WTC11 (cell line): ENCODE measurements at regions not wholly inside any gene's neighbourhood (a gene's known extent, or its start where the extent isn't known, plus 50 kb on each side); places are given as distances from the start of the nearest gene placed in this dataset.

Experiments
- ATAC-seq: fragments of 200-7000 bp; cut with Tn5 transposase; 2 replicates; pipeline ENCODE4 v1.10.0; 2021; ENCODE audit warnings: mild to moderate bottlenecking, moderate library complexity
- CTCF ChIA-PET: fragments of 300-600 bp; sonication (Branson Sonifier 250); formaldehyde crosslinking; loops from one replicate; lab custom pipeline; 2021; ENCODE audit warnings: antibody characterized with exemption; lab: Charles Lee
- POLR2A ChIA-PET: fragments of 350-600 bp; sonication (Branson Sonifier 250); formaldehyde crosslinking; loops from one replicate; lab custom pipeline; 2021; ENCODE audit warnings: antibody characterized with exemption; lab: Charles Lee
- DNase-seq: peaks from one replicate; pipeline ENCODE4 v3.0.0; 2021; ENCODE audit warnings: low spot score
- H3K27ac Mint-ChIP-seq: 2 replicates; pipeline ENCODE4 v1.8.0; 2021; ENCODE audit warnings: mixed read lengths
- H3K27me3 Mint-ChIP-seq: 2 replicates; pipeline ENCODE4 v1.8.0; 2021; ENCODE audit warnings: low read depth, mild to moderate bottlenecking, moderate library complexity, mixed read lengths
- H3K36me3 Mint-ChIP-seq: 2 replicates; pipeline ENCODE4 v1.8.0; 2021; ENCODE audit warnings: mixed read lengths
- H3K4me1 Mint-ChIP-seq: 2 replicates; pipeline ENCODE4 v1.8.0; 2022; ENCODE audit warnings: mixed read lengths
- H3K4me3 Mint-ChIP-seq: 2 replicates; pipeline ENCODE4 v1.8.0; 2021; ENCODE audit warnings: mild to moderate bottlenecking, moderate library complexity, mixed read lengths
- H3K9me3 Mint-ChIP-seq: 2 replicates; pipeline ENCODE4 v1.8.0; 2021; ENCODE audit warnings: mixed read lengths
- CREB1 ChIP-seq: sonication (generic); formaldehyde crosslinking; IDR thresholded peaks from 2 replicates; pipeline ENCODE4 v1.8.0; 2023; ENCODE audit warnings: mild to moderate bottlenecking, missing genetic modification reagents
- GTF2I ChIP-seq: fragments of 250-450 bp; sonication (Bioruptor Pico); conservative IDR thresholded peaks from 2 replicates; pipeline ENCODE4 v1.4.0; 2021; ENCODE audit warnings: mild to moderate bottlenecking
- NR2C2 ChIP-seq: sonication (generic); formaldehyde crosslinking; IDR thresholded peaks from 2 replicates; pipeline ENCODE4 v1.8.0; 2022; ENCODE audit warnings: mild to moderate bottlenecking, missing genetic modification reagents
- SMAD4 ChIP-seq: sonication (generic); formaldehyde crosslinking; IDR thresholded peaks from 2 replicates; pipeline ENCODE4 v1.8.0; 2022; ENCODE audit warnings: mild to moderate bottlenecking, missing genetic modification reagents
- TCF7 ChIP-seq: sonication (generic); formaldehyde crosslinking; IDR thresholded peaks from 2 replicates; pipeline ENCODE4 v1.8.0; 2022; ENCODE audit warnings: mild to moderate bottlenecking, low read depth, missing genetic modification reagents, moderate library complexity
- TP53 ChIP-seq: sonication (generic); formaldehyde crosslinking; IDR thresholded peaks from 2 replicates; pipeline ENCODE4 v1.8.1; 2023; ENCODE audit warnings: mild to moderate bottlenecking, missing genetic modification reagents
- ZNF416 ChIP-seq: fragments of 250-450 bp; sonication (Bioruptor Pico); IDR thresholded peaks from 2 replicates; pipeline ENCODE4 v1.9.0; 2021; ENCODE audit warnings: mild to moderate bottlenecking, inconsistent platforms
- TF ChIP-seq, protein P1 (sequence below): sonication (generic); formaldehyde crosslinking; IDR thresholded peaks from 2 replicates; pipeline ENCODE4 v1.8.0; 2022; ENCODE audit warnings: mild to moderate bottlenecking, missing genetic modification reagents
- TF ChIP-seq, protein P2 (sequence below): fragments of 250-450 bp; sonication (Bioruptor Pico); IDR thresholded peaks from 2 replicates; pipeline ENCODE4 v1.9.0; 2021; ENCODE audit warnings: mild to moderate bottlenecking, borderline replicate concordance
- TF ChIP-seq, protein P3 (sequence below): sonication (generic); formaldehyde crosslinking; IDR thresholded peaks from 2 replicates; pipeline ENCODE4 v1.8.1; 2022; ENCODE audit warnings: mild to moderate bottlenecking, moderate library complexity, missing genetic modification reagents
- TF ChIP-seq, protein P4 (sequence below): sonication (generic); formaldehyde crosslinking; IDR thresholded peaks from 2 replicates; pipeline ENCODE4 v1.8.1; 2022; ENCODE audit warnings: missing genetic modification reagents, borderline replicate concordance
- TF ChIP-seq, protein P5 (sequence below): fragments of 250-450 bp; sonication (Bioruptor Pico); IDR thresholded peaks from 2 replicates; pipeline ENCODE4 v1.9.0; 2021; ENCODE audit warnings: mild to moderate bottlenecking
- TF ChIP-seq, protein P6 (sequence below): sonication (generic); formaldehyde crosslinking; IDR thresholded peaks from 2 replicates; pipeline ENCODE4 v1.8.0; 2022; ENCODE audit warnings: mild to moderate bottlenecking, missing genetic modification reagents

DNA sequence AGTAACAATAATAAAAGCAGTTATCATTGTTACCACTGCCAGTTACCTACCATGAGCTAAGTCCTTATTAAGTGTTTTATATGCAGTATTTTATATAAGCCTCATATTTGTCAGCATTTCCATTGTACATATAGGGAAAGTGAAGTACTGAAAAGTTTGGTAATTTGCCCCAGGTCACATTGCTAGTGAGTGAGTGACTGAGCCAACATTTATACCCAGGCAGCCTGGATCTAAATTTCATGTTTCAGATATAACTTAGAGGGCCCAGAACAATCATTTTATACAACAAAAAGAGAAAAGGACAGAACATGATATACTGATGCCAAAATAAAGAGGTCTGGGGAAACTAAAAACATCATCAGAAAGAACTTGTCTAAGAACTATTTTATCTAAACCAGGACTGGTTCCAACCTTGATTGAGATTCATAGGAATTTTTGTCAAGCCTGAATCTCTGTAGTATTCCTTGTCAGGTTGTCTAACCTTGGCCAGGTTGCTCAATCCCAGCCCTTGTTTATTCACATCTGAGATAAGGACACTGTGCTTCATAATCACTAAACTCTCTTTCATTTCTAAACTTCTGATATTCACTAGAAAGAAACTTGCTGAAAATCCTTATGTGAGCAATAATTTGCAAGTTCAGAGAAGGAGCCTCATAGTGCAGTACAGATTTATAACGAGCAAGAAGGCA lies 308.2 kb downstream of the IPMK start:
- no peak for ATAC-seq
- Mint-ChIP-seq H3K27me3 (no peaks in the 10 kb centered on the region), H3K4me1 (peaks cover 2% of the 10 kb centered on the region; the same call in 1 of the 2 replicates), H3K36me3 (no peaks in the 10 kb centered on the region), H3K4me3 (no peak overlapping the region), H3K9me3 (peaks cover 7% of the 10 kb centered on the region), H3K27ac (no peak overlapping the region)
- no peak for DNase-seq
- TF ChIP-seq NR2C2 (CRISPR knock-in tag) (no peak), ZNF416 (CRISPR knock-in tag) (no peak)
- TF ChIP-seq, protein P1, sequence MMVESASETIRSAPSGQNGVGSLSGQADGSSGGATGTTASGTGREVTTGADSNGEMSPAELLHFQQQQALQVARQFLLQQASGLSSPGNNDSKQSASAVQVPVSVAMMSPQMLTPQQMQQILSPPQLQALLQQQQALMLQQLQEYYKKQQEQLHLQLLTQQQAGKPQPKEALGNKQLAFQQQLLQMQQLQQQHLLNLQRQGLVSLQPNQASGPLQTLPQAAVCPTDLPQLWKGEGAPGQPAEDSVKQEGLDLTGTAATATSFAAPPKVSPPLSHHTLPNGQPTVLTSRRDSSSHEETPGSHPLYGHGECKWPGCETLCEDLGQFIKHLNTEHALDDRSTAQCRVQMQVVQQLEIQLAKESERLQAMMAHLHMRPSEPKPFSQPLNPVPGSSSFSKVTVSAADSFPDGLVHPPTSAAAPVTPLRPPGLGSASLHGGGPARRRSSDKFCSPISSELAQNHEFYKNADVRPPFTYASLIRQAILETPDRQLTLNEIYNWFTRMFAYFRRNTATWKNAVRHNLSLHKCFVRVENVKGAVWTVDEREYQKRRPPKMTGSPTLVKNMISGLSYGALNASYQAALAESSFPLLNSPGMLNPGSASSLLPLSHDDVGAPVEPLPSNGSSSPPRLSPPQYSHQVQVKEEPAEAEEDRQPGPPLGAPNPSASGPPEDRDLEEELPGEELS (CRISPR knock-in tag), result no peak
- TF ChIP-seq, protein P2, sequence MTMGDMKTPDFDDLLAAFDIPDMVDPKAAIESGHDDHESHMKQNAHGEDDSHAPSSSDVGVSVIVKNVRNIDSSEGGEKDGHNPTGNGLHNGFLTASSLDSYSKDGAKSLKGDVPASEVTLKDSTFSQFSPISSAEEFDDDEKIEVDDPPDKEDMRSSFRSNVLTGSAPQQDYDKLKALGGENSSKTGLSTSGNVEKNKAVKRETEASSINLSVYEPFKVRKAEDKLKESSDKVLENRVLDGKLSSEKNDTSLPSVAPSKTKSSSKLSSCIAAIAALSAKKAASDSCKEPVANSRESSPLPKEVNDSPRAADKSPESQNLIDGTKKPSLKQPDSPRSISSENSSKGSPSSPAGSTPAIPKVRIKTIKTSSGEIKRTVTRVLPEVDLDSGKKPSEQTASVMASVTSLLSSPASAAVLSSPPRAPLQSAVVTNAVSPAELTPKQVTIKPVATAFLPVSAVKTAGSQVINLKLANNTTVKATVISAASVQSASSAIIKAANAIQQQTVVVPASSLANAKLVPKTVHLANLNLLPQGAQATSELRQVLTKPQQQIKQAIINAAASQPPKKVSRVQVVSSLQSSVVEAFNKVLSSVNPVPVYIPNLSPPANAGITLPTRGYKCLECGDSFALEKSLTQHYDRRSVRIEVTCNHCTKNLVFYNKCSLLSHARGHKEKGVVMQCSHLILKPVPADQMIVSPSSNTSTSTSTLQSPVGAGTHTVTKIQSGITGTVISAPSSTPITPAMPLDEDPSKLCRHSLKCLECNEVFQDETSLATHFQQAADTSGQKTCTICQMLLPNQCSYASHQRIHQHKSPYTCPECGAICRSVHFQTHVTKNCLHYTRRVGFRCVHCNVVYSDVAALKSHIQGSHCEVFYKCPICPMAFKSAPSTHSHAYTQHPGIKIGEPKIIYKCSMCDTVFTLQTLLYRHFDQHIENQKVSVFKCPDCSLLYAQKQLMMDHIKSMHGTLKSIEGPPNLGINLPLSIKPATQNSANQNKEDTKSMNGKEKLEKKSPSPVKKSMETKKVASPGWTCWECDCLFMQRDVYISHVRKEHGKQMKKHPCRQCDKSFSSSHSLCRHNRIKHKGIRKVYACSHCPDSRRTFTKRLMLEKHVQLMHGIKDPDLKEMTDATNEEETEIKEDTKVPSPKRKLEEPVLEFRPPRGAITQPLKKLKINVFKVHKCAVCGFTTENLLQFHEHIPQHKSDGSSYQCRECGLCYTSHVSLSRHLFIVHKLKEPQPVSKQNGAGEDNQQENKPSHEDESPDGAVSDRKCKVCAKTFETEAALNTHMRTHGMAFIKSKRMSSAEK (CRISPR knock-in tag), result no peak
- CTCF ChIA-PET, result no interaction called here
- POLR2A ChIA-PET, result no interaction called here

DNA sequence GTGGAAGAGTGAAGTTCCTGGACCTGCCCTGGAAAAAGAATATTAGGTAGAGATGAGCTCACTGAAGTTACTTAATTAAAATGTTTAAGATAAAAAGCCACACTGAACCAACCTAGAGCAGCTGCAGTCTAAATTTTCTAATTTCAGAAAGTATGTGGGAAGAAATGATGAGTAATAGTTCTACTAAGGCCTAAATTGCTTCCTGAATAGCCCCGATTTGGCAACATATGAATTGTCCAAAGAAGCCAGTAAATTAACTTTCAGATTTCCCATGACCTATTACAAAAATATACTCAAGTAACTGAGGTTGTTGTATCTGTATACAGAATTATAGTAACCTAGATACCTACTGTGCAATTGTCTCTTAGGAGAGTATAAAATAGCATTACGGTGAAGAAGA lies 312.6 kb downstream of the IPMK start:
- no peak for ATAC-seq
- no peak for TF ChIP-seq GTF2I (CRISPR knock-in tag)
- no peak for TF ChIP-seq TP53 (CRISPR knock-in tag)
- TF ChIP-seq, protein P3, sequence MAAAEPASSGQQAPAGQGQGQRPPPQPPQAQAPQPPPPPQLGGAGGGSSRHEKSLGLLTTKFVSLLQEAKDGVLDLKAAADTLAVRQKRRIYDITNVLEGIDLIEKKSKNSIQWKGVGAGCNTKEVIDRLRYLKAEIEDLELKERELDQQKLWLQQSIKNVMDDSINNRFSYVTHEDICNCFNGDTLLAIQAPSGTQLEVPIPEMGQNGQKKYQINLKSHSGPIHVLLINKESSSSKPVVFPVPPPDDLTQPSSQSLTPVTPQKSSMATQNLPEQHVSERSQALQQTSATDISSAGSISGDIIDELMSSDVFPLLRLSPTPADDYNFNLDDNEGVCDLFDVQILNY (CRISPR knock-in tag), result no peak
- TF ChIP-seq, protein P4, sequence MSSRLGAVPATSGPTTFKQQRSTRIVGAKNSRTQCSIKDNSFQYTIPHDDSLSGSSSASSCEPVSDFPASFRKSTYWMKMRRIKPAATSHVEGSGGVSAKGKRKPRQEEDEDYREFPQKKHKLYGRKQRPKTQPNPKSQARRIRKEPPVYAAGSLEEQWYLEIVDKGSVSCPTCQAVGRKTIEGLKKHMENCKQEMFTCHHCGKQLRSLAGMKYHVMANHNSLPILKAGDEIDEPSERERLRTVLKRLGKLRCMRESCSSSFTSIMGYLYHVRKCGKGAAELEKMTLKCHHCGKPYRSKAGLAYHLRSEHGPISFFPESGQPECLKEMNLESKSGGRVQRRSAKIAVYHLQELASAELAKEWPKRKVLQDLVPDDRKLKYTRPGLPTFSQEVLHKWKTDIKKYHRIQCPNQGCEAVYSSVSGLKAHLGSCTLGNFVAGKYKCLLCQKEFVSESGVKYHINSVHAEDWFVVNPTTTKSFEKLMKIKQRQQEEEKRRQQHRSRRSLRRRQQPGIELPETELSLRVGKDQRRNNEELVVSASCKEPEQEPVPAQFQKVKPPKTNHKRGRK (CRISPR knock-in tag), result no peak
- TF ChIP-seq, protein P5, sequence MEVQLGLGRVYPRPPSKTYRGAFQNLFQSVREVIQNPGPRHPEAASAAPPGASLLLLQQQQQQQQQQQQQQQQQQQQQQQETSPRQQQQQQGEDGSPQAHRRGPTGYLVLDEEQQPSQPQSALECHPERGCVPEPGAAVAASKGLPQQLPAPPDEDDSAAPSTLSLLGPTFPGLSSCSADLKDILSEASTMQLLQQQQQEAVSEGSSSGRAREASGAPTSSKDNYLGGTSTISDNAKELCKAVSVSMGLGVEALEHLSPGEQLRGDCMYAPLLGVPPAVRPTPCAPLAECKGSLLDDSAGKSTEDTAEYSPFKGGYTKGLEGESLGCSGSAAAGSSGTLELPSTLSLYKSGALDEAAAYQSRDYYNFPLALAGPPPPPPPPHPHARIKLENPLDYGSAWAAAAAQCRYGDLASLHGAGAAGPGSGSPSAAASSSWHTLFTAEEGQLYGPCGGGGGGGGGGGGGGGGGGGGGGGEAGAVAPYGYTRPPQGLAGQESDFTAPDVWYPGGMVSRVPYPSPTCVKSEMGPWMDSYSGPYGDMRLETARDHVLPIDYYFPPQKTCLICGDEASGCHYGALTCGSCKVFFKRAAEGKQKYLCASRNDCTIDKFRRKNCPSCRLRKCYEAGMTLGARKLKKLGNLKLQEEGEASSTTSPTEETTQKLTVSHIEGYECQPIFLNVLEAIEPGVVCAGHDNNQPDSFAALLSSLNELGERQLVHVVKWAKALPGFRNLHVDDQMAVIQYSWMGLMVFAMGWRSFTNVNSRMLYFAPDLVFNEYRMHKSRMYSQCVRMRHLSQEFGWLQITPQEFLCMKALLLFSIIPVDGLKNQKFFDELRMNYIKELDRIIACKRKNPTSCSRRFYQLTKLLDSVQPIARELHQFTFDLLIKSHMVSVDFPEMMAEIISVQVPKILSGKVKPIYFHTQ, result no peak
- no peak for TF ChIP-seq SMAD4 (CRISPR knock-in tag)
- TF ChIP-seq, protein P6, sequence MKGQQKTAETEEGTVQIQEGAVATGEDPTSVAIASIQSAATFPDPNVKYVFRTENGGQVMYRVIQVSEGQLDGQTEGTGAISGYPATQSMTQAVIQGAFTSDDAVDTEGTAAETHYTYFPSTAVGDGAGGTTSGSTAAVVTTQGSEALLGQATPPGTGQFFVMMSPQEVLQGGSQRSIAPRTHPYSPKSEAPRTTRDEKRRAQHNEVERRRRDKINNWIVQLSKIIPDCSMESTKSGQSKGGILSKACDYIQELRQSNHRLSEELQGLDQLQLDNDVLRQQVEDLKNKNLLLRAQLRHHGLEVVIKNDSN (CRISPR knock-in tag), result no peak
- no peak for TF ChIP-seq TCF7 (CRISPR knock-in tag)
- no peak for TF ChIP-seq CREB1 (CRISPR knock-in tag)
- CTCF ChIA-PET, result no interaction called here

More for the DNA sequence above, 312.6 kb downstream of the IPMK start:
- DNase-seq, result no peak
- Mint-ChIP-seq H3K36me3 (no peaks in the 10 kb centered on the region), H3K9me3 (peaks cover 7% of the 10 kb centered on the region), H3K27me3 (no peaks in the 10 kb centered on the region), H3K27ac (no peak overlapping the region), H3K4me1 (peaks cover 11% of the 10 kb centered on the region), H3K4me3 (no peak overlapping the region)
- POLR2A ChIA-PET, result no interaction called here
